ENCODE measurements at regions not wholly inside any gene's neighbourhood (a gene's known extent, or its start where the extent isn't known, plus 50 kb on each side); places are given as distances from the start of the nearest gene placed in this dataset.

GRCh38 chr3:68136411-68136810 lies 482.0 kb upstream of the SUCLG2 start:
- Mint-ChIP-seq H3K27me3 (ENCODE audit: low read depth) (peaks cover 2% of the 10 kb centered on the region), H3K36me3 (ENCODE audit: low read depth) (no peaks in the 10 kb centered on the region), H3K4me1 (peaks cover 6% of the 10 kb centered on the region), H3K4me3 (no peak overlapping the region), H3K27ac (ENCODE audit: unreplicated experiment) (no peak overlapping the region), H3K9me3 (peaks cover 3% of the 10 kb centered on the region)
- no peak for TF ChIP-seq CTCF (conservative IDR thresholded peaks at IDR 0.05)
- DNase-seq (ENCODE audit: low read depth, low spot score): no peak

- peaks cover 6% of the 10 kb centered on the region for H3K27me3 Mint-ChIP-seq (ENCODE audit: low read depth)
- no peak for TF ChIP-seq CTCF (conservative IDR thresholded peaks at IDR 0.05)
- no peak overlapping the region for H3K4me3 Mint-ChIP-seq
- peaks cover 3% of the 10 kb centered on the region for H3K9me3 Mint-ChIP-seq
- peaks cover 6% of the 10 kb centered on the region for H3K4me1 Mint-ChIP-seq
- no peak for DNase-seq (ENCODE audit: low read depth, low spot score)
- H3K27ac Mint-ChIP-seq (ENCODE audit: unreplicated experiment): no peak overlapping the region
- no peaks in the 10 kb centered on the region for H3K36me3 Mint-ChIP-seq (ENCODE audit: low read depth)
Observed at GRCh38 chr3:68135067-68135466, 480.7 kb upstream of the SUCLG2 start.

GRCh38 chr3:68129065-68129464 lies 474.7 kb upstream of the SUCLG2 start:
- Mint-ChIP-seq H3K36me3 (ENCODE audit: low read depth) (no peaks in the 10 kb centered on the region), H3K27me3 (ENCODE audit: low read depth) (peaks cover 4% of the 10 kb centered on the region), H3K4me1 (no peaks in the 10 kb centered on the region), H3K27ac (ENCODE audit: unreplicated experiment) (no peak overlapping the region), H3K9me3 (peaks cover 5% of the 10 kb centered on the region), H3K4me3 (no peak overlapping the region)
- no peak for DNase-seq (ENCODE audit: low read depth, low spot score)
- TF ChIP-seq CTCF (conservative IDR thresholded peaks at IDR 0.05): no peak

- DNase-seq (ENCODE audit: low read depth, low spot score): no peak
- Mint-ChIP-seq H3K36me3 (ENCODE audit: low read depth) (no peaks in the 10 kb centered on the region), H3K27ac (ENCODE audit: unreplicated experiment) (no peak overlapping the region), H3K9me3 (peaks cover 3% of the 10 kb centered on the region), H3K4me3 (no peak overlapping the region), H3K4me1 (no peaks in the 10 kb centered on the region), H3K27me3 (ENCODE audit: low read depth) (no peaks in the 10 kb centered on the region)
- no peak for TF ChIP-seq CTCF (conservative IDR thresholded peaks at IDR 0.05)
Observed at GRCh38 chr3:68123231-68123630, 468.8 kb upstream of the SUCLG2 start.

GRCh38 chr3:68121287-68121686 lies 466.9 kb upstream of the SUCLG2 start:
- Mint-ChIP-seq H3K4me3 (no peak overlapping the region), H3K9me3 (no peaks in the 10 kb centered on the region), H3K36me3 (ENCODE audit: low read depth) (no peaks in the 10 kb centered on the region), H3K27me3 (ENCODE audit: low read depth) (no peaks in the 10 kb centered on the region), H3K27ac (ENCODE audit: unreplicated experiment) (no peak overlapping the region), H3K4me1 (no peaks in the 10 kb centered on the region)
- DNase-seq (ENCODE audit: low read depth, low spot score): no peak
- no peak for TF ChIP-seq CTCF (conservative IDR thresholded peaks at IDR 0.05)

- no peaks in the 10 kb centered on the region for H3K4me1 Mint-ChIP-seq
- no peak overlapping the region for H3K27ac Mint-ChIP-seq (ENCODE audit: unreplicated experiment)
- no peaks in the 10 kb centered on the region for H3K27me3 Mint-ChIP-seq (ENCODE audit: low read depth)
- no peak for TF ChIP-seq CTCF (conservative IDR thresholded peaks at IDR 0.05)
- H3K9me3 Mint-ChIP-seq: no peaks in the 10 kb centered on the region
- H3K36me3 Mint-ChIP-seq (ENCODE audit: low read depth): no peaks in the 10 kb centered on the region
- DNase-seq (ENCODE audit: low read depth, low spot score): no peak
- no peak overlapping the region for H3K4me3 Mint-ChIP-seq
Observed at GRCh38 chr3:68116580-68116979, 462.2 kb upstream of the SUCLG2 start.
